DMS153 treated with DMSO at 0.1 percent for 48 hours (cell line): ENCODE measurements at regions not wholly inside any gene's neighbourhood (a gene's known extent, or its start where the extent isn't known, plus 50 kb on each side); places are given as distances from the start of the nearest gene placed in this dataset.

Source experiments
- DNase-seq: peaks from one replicate; lab custom pipeline; 2025; ENCODE audit not compliant: unreplicated experiment; lab: John Stamatoyannopoulos, UW

DNA sequence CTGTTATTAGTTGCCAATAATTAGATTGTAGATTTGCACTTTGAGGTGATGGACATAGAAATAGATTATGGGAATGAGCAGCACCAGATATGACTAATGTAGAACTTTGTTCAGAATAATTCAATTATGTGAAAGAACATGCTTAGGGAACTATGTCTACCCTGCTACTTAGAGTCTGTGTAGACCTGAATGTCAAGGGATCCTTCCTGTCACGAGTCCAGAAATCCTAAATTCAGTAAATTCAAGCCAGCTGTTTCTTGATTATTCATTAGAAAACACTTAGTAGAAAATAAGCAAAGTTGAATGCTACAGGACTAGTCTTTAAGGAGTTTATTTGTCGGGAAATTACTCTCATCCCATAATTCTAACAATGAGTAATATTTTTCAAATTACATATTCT lies 887.3 kb upstream of the SEMA6A start:
- DNase-seq: no peak

DNA sequence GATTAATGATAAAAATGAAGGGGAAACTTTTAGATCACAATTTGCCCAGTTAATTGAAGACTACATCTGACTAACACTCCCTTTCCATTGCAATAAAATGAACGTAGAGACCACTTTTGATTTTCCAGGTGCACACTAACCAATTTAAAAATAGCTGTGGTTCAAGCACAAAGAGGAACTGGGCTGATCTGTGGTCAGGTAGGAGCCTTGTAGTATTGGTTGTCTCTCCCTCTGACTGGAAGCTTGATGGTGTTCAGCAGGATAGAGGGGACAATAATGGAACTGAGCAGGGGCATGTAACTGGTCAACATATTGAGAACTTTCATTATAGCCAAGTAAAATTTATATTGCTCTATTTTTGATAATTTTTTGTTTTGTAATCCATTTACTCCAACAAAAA lies 886.8 kb upstream of the SEMA6A start:
- DNase-seq: no peak

- DNase-seq: no peak
These were observed 883.0 kb upstream of the SEMA6A start for GRCh38 chr5:117457656-117458055.

DNA sequence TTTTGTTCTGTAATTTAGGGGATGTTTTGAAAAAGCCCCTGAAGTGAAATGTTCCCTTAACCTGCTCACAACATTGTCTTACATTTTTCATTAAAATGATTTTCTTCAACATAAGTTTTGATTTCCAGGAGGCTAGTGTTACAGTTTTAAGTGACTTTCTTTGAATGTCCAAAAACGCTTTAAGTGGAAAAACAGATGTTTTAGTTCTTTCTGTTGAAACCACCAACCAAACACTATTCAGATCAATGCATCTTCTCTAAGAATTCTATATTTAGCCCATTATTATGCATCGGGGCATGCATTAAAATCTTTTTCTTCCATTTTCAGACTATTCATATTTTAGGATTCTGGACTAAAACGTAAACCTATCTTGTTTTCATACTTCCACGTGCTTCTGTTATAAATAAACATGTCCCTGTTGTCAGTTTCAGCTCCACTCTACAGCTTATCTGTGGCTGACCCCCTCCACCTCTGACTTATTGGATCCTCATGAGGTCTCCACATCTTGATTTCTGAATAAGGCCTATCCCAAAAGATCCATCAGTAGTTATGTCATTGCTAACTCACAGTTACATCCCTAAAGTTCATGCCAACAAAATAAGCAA lies 882.3 kb upstream of the SEMA6A start:
- DNase-seq: no peak

DNA sequence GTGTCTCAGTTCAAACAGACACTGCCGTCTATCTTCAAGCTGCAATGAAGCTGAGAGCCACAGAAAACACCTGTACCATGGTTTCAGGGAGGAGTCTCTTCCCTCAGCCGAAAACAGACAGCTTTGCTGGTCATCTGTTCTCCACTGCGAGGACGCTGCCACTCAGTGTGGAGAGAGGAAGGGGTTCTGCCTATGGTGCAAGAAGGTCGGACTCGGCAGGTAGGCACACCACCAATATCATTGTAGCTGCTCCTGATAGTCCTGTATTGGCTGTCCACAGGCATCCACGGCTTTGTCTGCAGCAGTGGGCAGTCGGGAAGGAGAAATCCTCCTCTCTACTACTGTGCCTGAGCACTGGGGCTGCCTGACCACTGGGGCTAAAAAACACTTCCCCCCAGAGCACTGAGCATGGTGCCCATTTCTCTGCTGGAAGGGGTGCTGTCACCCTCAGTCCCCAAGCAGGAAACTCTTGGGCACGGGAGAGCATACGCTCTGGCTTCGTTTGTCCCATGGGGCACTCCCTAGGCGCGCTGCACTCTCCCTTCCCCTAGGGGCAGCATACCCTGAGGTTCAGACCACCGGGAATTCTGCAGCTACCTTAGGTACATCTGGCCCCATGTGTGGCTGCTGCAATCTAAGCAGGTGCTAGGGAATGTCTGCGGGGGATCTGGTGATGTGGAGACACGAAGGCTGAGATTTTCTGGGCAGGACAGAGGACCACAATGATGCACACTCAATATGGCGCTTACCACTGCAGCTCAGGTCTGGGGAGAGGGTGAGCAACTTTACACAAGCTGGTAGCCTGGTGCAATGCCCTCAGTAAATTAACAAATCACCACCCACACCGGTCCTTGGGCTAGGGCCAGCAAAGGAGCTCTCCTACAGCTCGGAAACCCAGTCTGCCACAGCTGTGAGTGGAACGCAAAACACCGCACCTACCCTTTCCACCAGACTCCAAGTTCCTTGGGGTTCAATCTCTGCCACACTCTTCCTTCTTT lies 880.9 kb upstream of the SEMA6A start:
- no peak for DNase-seq

- DNase-seq: no peak
These were observed 880.1 kb upstream of the SEMA6A start for GRCh38 chr5:117454716-117455212.

GRCh38 chr5:117436846-117437245 lies 862.2 kb upstream of the SEMA6A start:
- DNase-seq: no peak

DNA sequence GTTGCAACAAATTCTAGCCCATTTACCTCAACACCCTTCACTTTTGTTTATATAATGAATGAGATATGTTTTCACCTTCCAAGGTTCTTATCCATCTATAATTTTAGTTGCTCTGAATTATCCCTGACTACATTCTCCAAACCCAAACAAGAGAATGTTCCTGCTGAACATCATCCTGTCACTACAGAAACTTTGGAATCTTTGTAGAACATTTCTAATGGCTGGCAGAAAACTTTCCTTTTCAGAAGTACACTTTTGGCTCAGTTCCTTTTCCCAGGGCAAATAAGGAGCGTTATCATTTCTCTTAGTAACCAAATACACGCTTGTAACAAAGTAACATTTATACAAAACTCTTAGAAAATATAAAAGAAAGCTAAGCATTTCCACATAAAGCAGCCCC lies 860.6 kb upstream of the SEMA6A start:
- no peak for DNase-seq

- DNase-seq: no peak
These were observed 859.6 kb upstream of the SEMA6A start for GRCh38 chr5:117434254-117434653.

DNA sequence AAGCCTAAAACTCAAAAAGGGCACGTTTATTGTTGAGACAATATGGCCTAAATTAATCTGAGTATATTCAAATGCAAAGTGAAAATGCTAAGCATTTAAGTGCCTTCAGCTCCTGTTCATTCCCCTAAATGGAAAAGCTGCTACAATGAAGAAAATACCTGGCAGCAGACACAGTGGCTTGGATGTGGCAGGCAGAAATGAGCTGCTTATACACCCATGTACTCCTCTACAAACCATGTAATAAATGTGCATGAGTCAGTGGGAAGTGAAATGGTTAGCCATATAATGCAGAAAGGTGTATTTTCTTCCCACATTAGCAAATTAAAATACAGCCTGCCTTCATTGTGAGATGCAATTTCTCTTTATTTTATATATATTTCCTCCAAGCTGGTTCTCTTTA lies 859.2 kb upstream of the SEMA6A start:
- no peak for DNase-seq

DNA sequence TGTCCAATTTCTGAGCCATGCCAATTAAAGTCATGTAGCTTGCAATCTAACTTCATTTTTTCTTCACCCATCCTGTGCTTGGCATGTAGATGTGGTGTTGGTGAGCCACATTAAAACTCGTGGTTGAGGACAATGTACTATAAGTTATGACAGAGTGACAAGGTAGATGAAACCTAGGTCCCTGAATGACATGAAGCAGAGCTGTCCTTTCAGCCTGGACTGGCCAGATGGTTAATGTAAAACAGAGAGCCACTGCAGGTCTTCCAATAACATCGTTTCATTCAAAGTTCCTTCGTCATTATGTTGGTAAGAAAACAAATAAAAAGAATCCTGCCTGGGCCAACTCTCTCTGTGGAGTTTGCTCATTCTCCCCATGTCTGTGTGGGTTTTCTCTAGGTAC lies 856.5 kb upstream of the SEMA6A start:
- no peak for DNase-seq

- DNase-seq: no peak
These were observed 850.5 kb upstream of the SEMA6A start for GRCh38 chr5:117425163-117425562.

GRCh38 chr5:117424559-117424958 lies 849.9 kb upstream of the SEMA6A start:
- no peak for DNase-seq

DNA sequence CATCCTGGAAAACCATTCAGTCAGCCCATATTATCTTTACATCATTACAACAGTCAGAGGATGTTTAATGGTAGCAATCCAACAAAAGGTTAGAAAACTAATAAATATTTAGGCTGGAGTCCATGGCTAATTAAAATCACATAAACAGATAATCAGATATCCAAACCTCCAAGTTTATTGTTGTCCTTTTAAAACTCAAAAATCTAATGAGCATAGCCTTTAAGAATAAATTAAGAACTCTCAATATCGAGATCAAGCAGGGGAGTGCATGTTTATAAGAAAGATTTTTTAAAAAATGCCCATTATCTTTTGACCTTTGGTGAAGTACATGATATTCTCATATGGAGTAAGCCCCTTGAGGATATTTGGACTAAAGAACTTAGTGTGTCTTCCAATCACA lies 842.9 kb upstream of the SEMA6A start:
- no peak for DNase-seq

DNA sequence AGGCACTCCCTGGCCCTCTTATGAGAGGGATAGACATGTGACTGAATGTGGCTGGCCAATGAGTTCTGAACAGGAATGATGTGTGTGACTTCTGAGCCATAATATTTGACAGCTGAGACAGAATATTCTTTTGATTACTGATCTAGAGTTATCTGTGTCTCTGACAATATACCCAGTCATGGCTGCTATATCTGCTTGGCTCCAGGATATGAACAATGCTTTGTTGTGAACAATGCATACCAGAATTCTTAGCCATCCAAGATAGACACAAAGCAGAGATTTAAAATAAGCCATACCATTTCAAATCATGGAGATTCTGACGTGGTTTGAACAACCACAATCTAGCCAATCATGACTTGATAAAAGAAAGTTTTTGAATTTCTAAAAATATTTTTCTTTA lies 840.3 kb upstream of the SEMA6A start:
- DNase-seq: no peak

DNA sequence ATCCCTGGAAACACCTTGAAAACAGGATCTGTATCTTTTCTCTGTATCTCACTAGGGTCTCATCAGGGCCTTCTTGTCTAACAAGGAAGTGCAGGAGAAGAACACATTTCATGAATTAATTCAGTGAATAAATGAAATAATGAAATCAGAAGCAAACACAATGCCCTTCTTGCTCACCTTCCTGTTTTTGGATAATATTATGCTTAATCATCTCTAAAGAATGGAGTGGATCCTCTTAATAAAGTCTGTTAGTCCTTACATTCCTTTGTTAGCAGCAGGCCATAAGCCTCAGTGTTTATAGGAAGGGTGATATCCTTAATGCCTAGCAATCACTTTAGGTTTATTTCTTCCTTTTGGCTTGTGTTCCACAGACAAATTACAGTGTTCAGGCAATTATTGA lies 837.1 kb upstream of the SEMA6A start:
- DNase-seq: no peak

GRCh38 chr5:117405197-117405596 lies 830.6 kb upstream of the SEMA6A start:
- DNase-seq: no peak

GRCh38 chr5:117394506-117395157 lies 820.0 kb upstream of the SEMA6A start:
- no peak for DNase-seq

DNA sequence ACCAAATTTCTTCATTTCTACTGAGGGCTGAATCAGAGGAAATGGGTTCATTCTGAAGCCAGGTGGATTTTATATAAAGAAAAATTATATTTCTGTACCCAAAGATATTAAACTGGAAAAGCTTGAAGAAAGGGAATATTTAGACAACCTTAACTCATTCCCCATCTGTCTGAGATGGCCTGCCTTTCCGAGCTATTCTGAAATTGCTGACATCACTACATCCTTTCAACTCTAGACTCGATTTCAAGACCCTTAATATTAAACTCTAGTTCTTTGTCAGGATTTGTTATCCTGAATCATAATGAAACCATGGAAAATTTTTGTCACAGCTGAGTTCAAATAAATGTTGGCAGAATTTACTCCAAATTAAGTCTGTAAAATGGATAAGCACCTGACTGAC lies 818.5 kb upstream of the SEMA6A start:
- no peak for DNase-seq

DNA sequence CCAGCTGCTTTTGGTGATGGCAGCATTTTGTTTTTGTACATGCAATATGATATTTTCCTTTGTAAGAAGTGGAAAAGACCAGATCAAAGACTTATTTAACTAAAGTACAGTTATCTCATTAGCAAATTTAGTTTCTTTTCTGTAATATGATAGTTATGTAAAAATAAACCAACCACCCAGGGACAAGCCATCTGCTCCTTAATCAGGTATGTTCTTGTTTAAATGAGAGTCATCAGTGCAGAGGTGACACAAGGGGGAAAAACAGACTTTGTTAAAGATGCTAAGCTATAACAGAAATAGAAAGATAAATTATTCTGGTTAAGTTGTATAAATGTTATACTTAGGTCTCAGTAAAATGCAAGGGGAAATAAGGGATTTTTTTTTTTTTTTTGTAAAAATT lies 805.7 kb upstream of the SEMA6A start:
- no peak for DNase-seq

- DNase-seq: no peak
These were observed 804.9 kb upstream of the SEMA6A start for GRCh38 chr5:117379521-117379920.

GRCh38 chr5:117376748-117377147 lies 802.1 kb upstream of the SEMA6A start:
- DNase-seq: no peak
